HG02885 (cell line): ENCODE measurements at regions not wholly inside any gene's neighbourhood (a gene's known extent, or its start where the extent isn't known, plus 50 kb on each side); places are given as distances from the start of the nearest gene placed in this dataset.

ENCODE experiments used
- ATAC-seq: cut with Tn5 transposase; IDR thresholded peaks from one replicate; pipeline ENCODE4 v1.9.1; 2021; ENCODE audit warnings: mild to moderate bottlenecking; ENCODE audit not compliant: unreplicated experiment, poor library complexity

- no peak for ATAC-seq
Measured at GRCh38 chr4:184941671-184942418, 76.4 kb upstream of the HELT start.

GRCh38 chr4:184942444-184943425, 75.6 kb upstream of the HELT start:
- no peak for ATAC-seq

- ATAC-seq, result no peak
Measured at GRCh38 chr4:184949020-184949419, 69.3 kb upstream of the HELT start.

- no peak for ATAC-seq
Measured at GRCh38 chr4:184950117-184950830, 68.0 kb upstream of the HELT start.

- no peak for ATAC-seq
Measured at GRCh38 chr4:184950926-184951325, 67.4 kb upstream of the HELT start.

DNA sequence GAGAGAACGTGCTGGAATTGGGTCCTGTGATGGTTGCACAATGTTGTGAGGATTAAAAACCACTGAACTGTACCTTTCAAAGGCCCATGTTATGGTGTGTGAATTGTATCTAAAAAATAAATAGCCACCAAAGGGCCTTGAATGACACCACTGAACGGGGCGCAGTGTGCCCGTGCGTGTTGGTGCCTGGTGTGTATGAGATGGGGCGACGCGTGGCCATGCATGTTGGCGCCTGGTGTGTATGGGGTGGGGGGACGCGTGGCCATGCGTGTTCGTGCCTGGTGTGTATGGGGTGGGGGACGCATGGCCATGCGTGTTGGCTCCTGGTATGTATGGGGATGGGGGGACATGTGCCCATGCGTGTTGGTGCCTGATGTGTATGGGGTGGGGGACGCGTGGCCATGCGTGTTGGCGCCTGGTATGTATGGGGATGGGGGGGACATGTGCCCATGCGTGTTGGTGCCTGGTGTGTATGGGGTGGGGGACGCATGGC, 66.6 kb upstream of the HELT start:
- ATAC-seq, result no peak

DNA sequence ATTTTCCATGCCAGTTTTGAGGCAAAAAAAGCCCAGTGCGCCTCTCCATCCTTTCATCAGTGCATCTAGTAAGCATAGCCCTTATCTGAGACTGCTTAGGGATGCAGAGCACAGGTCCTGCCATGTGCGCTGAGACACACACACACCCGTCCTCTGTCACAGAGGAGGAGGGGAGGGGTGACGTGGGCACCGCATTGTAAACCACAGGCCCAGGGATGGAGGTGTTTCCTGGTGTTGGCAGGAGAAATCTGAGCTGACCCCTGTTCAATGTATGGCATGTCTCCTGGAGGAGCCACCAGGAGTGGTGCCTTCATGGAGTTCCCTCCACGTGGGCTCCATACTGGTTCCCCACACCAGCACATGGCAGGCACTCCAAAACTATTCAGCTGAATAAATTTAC, 65.8 kb upstream of the HELT start:
- no peak for ATAC-seq

DNA sequence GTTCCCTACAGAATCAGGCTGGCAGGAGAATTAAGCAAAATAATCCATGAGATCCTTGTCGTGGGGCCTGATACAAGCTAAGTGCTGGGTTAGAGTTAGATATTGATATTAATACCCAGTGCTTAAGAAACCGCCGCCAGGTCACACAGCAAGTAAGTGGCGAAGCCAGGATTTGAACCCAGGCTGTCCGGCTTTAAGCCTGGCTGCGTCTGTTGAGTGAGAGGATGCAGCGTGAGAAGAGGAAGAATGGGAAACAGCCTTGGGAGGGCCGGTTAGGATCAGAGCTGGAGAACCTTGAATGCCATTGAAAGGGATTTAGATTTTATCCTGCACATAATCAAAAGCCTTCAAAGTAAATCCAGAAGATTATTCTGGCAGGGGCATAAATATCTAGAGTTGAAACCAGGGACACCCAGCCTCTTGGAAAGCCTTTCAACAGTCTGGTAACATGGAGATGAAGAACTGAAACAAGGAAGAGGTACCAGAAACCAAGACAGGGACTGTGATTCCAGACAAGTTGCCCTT, 64.8 kb upstream of the HELT start:
- ATAC-seq, result no peak

- ATAC-seq, result no peak
Measured at GRCh38 chr4:184953971-184954370, 64.3 kb upstream of the HELT start.

DNA sequence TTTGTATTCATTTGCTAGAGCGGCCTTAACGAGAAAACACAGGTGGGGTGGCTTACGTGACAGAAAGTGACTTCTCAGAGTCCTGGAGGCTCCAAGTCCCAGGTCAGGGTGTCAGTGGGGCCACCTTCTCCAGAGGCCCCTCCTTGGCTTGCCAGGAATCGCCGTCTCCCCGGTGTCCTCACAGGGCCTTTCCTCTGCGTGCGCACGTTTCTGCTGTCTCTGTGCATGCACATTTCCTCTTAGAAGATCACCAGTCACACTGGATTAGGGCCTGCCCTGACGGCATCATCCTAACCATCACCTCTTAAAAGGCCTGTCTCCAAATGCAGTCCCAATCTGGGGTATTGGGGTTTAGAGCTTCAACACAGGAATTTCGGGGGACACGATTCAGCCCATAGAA, 63.8 kb upstream of the HELT start:
- no peak for ATAC-seq

GRCh38 chr4:184955116-184955515, 63.2 kb upstream of the HELT start:
- no peak for ATAC-seq

DNA sequence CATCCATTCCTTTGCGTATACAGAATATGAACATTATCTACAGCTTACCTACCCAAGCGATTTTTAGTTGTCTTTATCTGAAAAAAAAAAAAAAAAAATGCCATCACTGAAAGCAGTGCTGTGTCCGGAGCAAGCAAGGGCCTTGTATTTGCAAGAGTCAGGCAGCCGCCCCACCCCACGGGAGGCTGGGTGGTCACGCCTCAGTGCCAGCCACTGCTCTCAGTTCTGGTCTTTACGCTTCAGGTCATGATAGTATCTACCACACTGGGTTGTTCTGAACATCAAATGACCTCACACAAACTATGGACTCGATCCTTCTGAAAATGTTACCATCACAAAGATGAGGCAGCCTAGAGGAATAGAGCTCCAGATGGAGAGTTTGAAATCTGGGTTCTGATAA, 62.7 kb upstream of the HELT start:
- ATAC-seq, result no peak

- ATAC-seq, result no peak
Measured at GRCh38 chr4:184957446-184958115, 60.7 kb upstream of the HELT start.

DNA sequence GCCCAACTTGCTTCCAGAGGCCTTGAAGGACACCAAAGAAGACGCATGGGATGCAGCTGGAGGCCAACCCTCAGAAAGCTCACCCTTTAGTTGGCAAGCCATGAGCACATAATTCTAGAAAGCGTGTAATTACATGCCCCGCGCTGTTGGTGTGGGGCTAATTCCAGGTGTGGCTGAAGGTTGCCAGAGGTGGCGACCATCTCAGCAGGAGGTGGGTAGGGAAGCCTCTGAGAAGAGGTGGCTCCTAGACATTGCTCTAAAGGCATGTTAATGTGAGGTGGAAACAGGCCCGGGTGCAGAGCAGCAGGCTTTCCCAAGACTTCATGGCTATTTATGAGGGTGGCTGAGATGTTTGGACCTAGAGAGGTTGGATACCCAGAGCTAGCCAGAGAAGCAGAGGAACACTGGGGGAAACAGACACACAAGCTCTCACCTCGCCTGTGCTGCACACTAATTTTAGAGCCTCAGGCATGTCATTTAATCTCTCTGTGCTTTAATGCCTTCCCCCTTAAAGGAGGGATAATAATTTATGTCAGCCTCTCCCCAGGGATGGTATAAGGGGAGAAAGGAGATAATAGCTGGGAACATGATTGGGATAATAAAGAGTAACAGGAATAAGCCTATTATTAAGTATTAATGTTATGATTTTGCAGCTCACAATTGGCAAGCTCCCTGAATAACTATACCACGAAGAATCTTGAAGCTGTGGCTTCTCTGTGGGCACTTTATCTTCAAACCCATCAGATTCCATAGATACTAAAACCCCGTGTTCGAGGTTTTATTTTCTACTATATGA, 60.0 kb upstream of the HELT start:
- ATAC-seq, result no peak

GRCh38 chr4:184958923-184959210, 59.4 kb upstream of the HELT start:
- ATAC-seq, result no peak

- no peak for ATAC-seq
Measured at GRCh38 chr4:184959309-184959708, 59.0 kb upstream of the HELT start.

- ATAC-seq, result no peak
Measured at GRCh38 chr4:184959786-184960185, 58.5 kb upstream of the HELT start.

- no peak for ATAC-seq
Measured at GRCh38 chr4:184960505-184960971, 57.8 kb upstream of the HELT start.

DNA sequence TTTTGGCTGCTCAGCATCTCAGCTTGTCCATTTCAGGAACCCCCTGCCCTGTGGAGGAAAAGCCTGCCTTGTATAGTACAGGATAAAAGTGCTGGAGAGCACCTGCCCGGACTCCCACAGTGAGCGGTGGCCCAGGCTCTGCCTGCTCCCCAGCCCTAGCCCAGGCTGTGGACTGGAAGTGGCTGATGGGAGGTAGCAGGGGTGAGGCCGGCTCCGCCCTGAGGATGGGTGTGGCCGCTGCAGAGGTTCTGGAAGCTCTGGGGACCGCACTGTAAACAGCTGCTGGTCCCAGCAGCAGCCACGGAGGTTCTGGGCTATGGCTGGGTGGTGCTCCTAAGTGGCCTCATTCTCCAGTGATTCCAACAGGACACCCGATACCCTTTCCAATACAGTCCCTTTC, 56.6 kb upstream of the HELT start:
- no peak for ATAC-seq
